Gastroesophageal sphincter (tissue), 4 donors: ENCODE measurements at regions not wholly inside any gene's neighbourhood (a gene's known extent, or its start where the extent isn't known, plus 50 kb on each side); places are given as distances from the start of the nearest gene placed in this dataset.

ENCODE experiments used
- ATAC-seq: fragments of 150-250 bp; one replicate; pipeline ENCODE4 v1.9.1; 2016; ENCODE audit warnings: mild to moderate bottlenecking, moderate library complexity
- H3K27ac ChIP-seq, 4 donors: fragments of 200-600 bp; sonication (generic) in 3 of 4; 1 replicate in 3 of 4; 2 replicates in 1 of 4; pipeline ENCODE4 v1.5.1; 2016 to 2019
- H3K27me3 ChIP-seq: fragments of 200-600 bp; sonication (generic); one replicate; pipeline ENCODE4 v1.5.1; 2019
- H3K36me3 ChIP-seq, 2 donors: fragments of 200-600 bp; sonication (generic); one replicate each; pipeline ENCODE4 v1.5.1; 2019; ENCODE audit warnings: control low read depth in 1 of 2
- H3K4me1 ChIP-seq, 3 donors: fragments of 200-600 bp; sonication (generic); 1 replicate in 2 of 3; 2 replicates in 1 of 3; pipeline ENCODE4 v1.5.1; 2016 to 2019; ENCODE audit warnings: control low read depth in 2 of 3
- H3K4me3 ChIP-seq, 2 donors: fragments of 200-600 bp; sonication (generic); one replicate each; pipeline ENCODE4 v1.5.1; 2019; ENCODE audit warnings: mild to moderate bottlenecking in 1 of 2, moderate library complexity in 1 of 2
- H3K9me3 ChIP-seq, 3 donors: fragments of 200-600 bp; sonication (generic); one replicate each; pipeline ENCODE4 v1.5.1; 2017 to 2019; ENCODE audit warnings: control low read depth in 2 of 3
- EP300 ChIP-seq: sonication (generic); formaldehyde crosslinking; IDR thresholded peaks from one replicate; pipeline ENCODE4 v1.6.1; 2017; ENCODE audit warnings: antibody characterized with exemption, mild to moderate bottlenecking
- POLR2A ChIP-seq, 2 donors: fragments of 450-650 bp; IDR thresholded peaks; one replicate each; pipeline ENCODE4 v1.6.1; 2017; ENCODE audit warnings: antibody characterized with exemption in 2 of 2, mild to moderate bottlenecking in 2 of 2, moderate library complexity in 1 of 2
- POLR2AphosphoS5 ChIP-seq: sonication (generic); formaldehyde crosslinking; IDR thresholded peaks from one replicate; pipeline ENCODE4 v1.6.1; 2017; ENCODE audit warnings: antibody characterized with exemption
- WGBS, 2 donors: methylation state at CpG; one replicate each; pipeline ENCODE4 v1.1.5; 2018; ENCODE audit warnings: low coverage in 1 of 2; 5-methylcytosine and 5-hydroxymethylcytosine counted together
- TF ChIP-seq, protein P1 (sequence below), 4 experiments: fragments of 200-600 bp in 2 of 4; fragments of 450-650 bp in 2 of 4; sonication (generic) in 1 of 4; IDR thresholded peaks; one replicate each; pipeline ENCODE4 v1.5.1; 2017 to 2019; ENCODE audit warnings: antibody characterized with exemption in 4 of 4, mild to moderate bottlenecking in 2 of 4, moderate library complexity in 2 of 4

DNA sequence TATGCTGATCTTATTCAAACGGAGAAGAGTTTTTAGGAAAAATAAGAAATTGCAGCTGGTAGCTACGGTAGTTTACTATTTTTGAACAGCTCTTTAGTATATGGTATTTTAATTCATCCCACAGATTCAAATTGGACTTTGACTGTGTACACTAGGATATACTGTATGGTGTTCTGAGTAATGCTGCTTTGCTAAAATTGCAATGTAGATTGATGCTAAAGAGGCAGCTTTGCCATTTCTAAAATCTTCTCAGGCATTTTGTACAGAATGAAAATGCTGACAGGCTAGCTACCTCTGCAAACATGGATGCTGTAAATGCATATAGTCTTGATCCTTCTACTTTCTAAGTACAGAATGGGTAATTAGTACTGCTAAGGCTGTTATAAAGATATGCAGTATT lies 826.6 kb upstream of the POU3F3 start:
- TF ChIP-seq, protein P1, sequence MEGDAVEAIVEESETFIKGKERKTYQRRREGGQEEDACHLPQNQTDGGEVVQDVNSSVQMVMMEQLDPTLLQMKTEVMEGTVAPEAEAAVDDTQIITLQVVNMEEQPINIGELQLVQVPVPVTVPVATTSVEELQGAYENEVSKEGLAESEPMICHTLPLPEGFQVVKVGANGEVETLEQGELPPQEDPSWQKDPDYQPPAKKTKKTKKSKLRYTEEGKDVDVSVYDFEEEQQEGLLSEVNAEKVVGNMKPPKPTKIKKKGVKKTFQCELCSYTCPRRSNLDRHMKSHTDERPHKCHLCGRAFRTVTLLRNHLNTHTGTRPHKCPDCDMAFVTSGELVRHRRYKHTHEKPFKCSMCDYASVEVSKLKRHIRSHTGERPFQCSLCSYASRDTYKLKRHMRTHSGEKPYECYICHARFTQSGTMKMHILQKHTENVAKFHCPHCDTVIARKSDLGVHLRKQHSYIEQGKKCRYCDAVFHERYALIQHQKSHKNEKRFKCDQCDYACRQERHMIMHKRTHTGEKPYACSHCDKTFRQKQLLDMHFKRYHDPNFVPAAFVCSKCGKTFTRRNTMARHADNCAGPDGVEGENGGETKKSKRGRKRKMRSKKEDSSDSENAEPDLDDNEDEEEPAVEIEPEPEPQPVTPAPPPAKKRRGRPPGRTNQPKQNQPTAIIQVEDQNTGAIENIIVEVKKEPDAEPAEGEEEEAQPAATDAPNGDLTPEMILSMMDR (IDR thresholded peaks at IDR 0.05), result no peak
- TF ChIP-seq POLR2A (IDR thresholded peaks at IDR 0.05) (no peak), POLR2AphosphoS5 (no peak), EP300 (no peak)
- Histone ChIP-seq H3K9me3 (no peaks in the 10 kb centered on the region), H3K4me1 (no peaks in the 10 kb centered on the region), H3K27me3 (peaks cover 8% of the 10 kb centered on the region), H3K27ac (no peak overlapping the region), H3K36me3 (no peaks in the 10 kb centered on the region), H3K4me3 (no peak overlapping the region)
- ATAC-seq, result no peak
- 51 to 64% methylated on average over 2 of the region's 2 CpGs for WGBS, 2 donors

DNA sequence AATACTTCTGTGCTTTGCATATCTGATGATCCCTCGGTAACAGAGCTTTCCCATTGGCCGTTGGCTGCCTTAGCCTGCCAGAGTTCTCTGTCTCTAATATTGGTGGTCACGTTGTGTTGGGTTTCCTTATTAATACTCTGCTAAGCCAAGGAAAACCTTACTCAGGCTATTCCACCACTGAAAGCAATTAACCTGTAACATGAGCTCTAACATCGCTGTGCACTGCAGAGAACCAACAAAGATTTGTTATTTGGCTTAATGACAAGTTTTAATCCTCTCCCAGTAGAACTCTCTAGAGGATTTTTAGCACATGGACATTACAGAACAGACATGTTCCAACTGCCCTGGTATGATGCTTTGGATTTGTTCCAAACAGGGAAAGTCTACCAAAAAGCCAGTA lies 825.9 kb upstream of the POU3F3 start:
- Histone ChIP-seq H3K36me3 (no peaks in the 10 kb centered on the region), H3K4me3 (no peak overlapping the region), H3K27ac (no peak overlapping the region), H3K27me3 (peaks cover 8% of the 10 kb centered on the region), H3K9me3 (no peaks in the 10 kb centered on the region), H3K4me1 (no peaks in the 10 kb centered on the region)
- 31 to 32% methylated on average over 4 of the region's 4 CpGs for WGBS, 2 donors
- no peak for TF ChIP-seq EP300
- no peak for TF ChIP-seq POLR2A (IDR thresholded peaks at IDR 0.05)
- TF ChIP-seq, protein P1 (IDR thresholded peaks at IDR 0.05), result no peak
- TF ChIP-seq POLR2AphosphoS5, result no peak
- no peak for ATAC-seq

DNA sequence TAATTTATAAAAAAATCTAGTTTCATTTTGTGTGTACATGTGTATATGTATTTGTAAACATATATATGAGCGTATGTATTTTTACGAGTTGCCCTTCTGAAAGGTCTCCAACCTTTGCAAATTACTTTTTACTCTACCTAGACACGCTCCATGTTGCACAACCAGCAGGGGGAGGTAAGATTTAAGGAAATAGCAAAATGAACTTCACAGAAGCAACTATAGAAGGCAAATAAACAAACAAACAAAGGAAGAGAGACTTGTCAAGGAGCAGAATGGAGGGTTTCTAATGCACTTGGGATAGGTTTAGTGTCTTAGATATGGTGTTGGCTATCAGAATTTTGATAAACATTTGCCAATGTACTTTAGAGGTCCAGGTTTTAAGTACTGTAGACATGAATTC lies 820.5 kb upstream of the POU3F3 start:
- no peak overlapping the region for H3K4me3 ChIP-seq
- no peak for TF ChIP-seq EP300
- TF ChIP-seq, protein P1 (IDR thresholded peaks at IDR 0.05), result peak in 1 of 4 experiments; percentile 11

DNA sequence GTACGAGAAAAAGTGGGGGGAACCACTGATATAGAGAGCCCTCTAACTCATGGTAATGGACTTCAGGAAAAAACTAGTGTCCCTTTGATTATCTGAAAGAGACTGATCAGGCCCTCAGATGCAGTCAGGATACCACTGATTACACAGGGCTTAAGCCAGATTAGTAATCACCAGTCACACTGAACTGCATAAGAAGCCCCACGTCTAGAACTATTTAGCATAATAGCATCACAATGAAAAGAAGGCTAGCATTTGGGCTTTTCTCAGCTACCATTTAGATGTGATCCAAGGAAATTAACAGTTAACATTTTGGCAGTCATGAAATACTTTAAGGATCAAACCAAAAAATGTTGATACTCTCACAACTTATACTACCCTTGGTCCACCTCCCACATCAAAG lies 813.1 kb upstream of the POU3F3 start:
- Histone ChIP-seq H3K27me3 (no peaks in the 10 kb centered on the region), H3K27ac (no peak overlapping the region), H3K9me3 (no peaks in the 10 kb centered on the region), H3K36me3 (no peaks in the 10 kb centered on the region), H3K4me3 (no peak overlapping the region), H3K4me1 (no peaks in the 10 kb centered on the region)
- TF ChIP-seq, protein P1 (IDR thresholded peaks at IDR 0.05), result no peak
- TF ChIP-seq EP300 (no peak), POLR2A (IDR thresholded peaks at IDR 0.05) (no peak), POLR2AphosphoS5 (no peak)
- 45 to 81% methylated on average over 2 of the region's 2 CpGs for WGBS, 2 donors
- ATAC-seq, result no peak

More for the DNA sequence above, 820.5 kb upstream of the POU3F3 start:
- Histone ChIP-seq H3K27me3 (no peaks in the 10 kb centered on the region), H3K36me3 (no peaks in the 10 kb centered on the region), H3K27ac (no peak overlapping the region), H3K4me1 (no peaks in the 10 kb centered on the region), H3K9me3 (no peaks in the 10 kb centered on the region)
- no peak for ATAC-seq
- 43 to 50% methylated on average over 3 of the region's 3 CpGs for WGBS, 2 donors

DNA sequence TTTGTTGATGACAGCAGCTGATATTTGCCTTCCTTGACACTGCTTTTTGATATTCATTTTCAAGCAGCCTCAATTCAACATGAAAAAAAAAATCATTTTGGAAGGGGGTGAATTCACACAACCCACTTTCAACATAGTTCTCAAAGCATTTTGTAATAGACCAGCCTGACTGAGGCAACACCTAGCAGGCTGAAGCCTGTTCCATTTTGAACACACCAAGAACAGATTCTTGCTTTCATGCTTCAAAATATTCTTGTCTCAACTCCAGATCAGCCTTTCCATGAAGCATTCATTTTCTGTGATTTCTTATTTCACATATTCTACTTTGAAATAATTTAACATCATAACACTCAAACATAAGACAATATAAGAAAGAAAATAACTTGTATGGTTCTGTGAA lies 812.6 kb upstream of the POU3F3 start:
- TF ChIP-seq, protein P1 (IDR thresholded peaks at IDR 0.05), result no peak
- TF ChIP-seq EP300 (no peak), POLR2AphosphoS5 (no peak), POLR2A (IDR thresholded peaks at IDR 0.05) (no peak)
- ATAC-seq, result no peak
- Histone ChIP-seq H3K9me3 (no peaks in the 10 kb centered on the region), H3K4me3 (no peak overlapping the region), H3K27ac (no peak overlapping the region), H3K4me1 (no peaks in the 10 kb centered on the region), H3K27me3 (no peaks in the 10 kb centered on the region), H3K36me3 (no peaks in the 10 kb centered on the region)
